H9 (cell line): ENCODE measurements at regions not wholly inside any gene's neighbourhood (a gene's known extent, or its start where the extent isn't known, plus 50 kb on each side); places are given as distances from the start of the nearest gene placed in this dataset.

Source experiments
- DNase-seq: peaks from one replicate; pipeline ENCODE4 v3.0.0-alpha.2; 2017
- H2AFZ ChIP-seq: one replicate; pipeline ENCODE4 v1.6.1; 2013; ENCODE audit warnings: mild to moderate bottlenecking, low read length, control low read depth, moderate library complexity
- H2AK5ac ChIP-seq: 2 replicates; pipeline ENCODE4 v1.6.1; 2013; ENCODE audit warnings: low read length, control low read depth, mixed read lengths; ENCODE audit not compliant: insufficient read length
- H2BK120ac ChIP-seq: one replicate; pipeline ENCODE4 v1.6.1; 2013; ENCODE audit warnings: low read depth, mild to moderate bottlenecking, low read length, control low read depth, inconsistent platforms; ENCODE audit not compliant: poor library complexity, severe bottlenecking
- H2BK12ac ChIP-seq: 2 replicates; pipeline ENCODE4 v1.6.1; 2013; ENCODE audit warnings: low read length, control low read depth, mixed read lengths, low read depth; ENCODE audit not compliant: insufficient read length
- H2BK15ac ChIP-seq: 2 replicates; pipeline ENCODE4 v1.6.1; 2013; ENCODE audit warnings: low read depth, low read length, control low read depth
- H2BK20ac ChIP-seq: one replicate; pipeline ENCODE4 v1.6.1; 2013; ENCODE audit warnings: low read depth, mild to moderate bottlenecking, low read length, control low read depth, inconsistent platforms; ENCODE audit not compliant: poor library complexity, severe bottlenecking
- H2BK5ac ChIP-seq: 2 replicates; pipeline ENCODE4 v1.6.1; 2013; ENCODE audit warnings: low read length, control low read depth, mixed read lengths; ENCODE audit not compliant: insufficient read length
- H3K14ac ChIP-seq: 2 replicates; pipeline ENCODE4 v1.6.1; 2013; ENCODE audit warnings: low read length, control low read depth; ENCODE audit not compliant: insufficient read depth
- H3K18ac ChIP-seq: 2 replicates; pipeline ENCODE4 v1.6.1; 2013; ENCODE audit warnings: low read depth, mild to moderate bottlenecking, mixed read lengths, low read length, control low read depth; ENCODE audit not compliant: insufficient read length
- H3K23ac ChIP-seq: 2 replicates; pipeline ENCODE4 v1.6.1; 2013; ENCODE audit warnings: low read length, control low read depth, mixed read lengths, low read depth; ENCODE audit not compliant: insufficient read length
- H3K23me2 ChIP-seq: 2 replicates; pipeline ENCODE4 v1.6.1; 2013; ENCODE audit warnings: low read depth, mild to moderate bottlenecking, mixed read lengths, low read length, control low read depth; ENCODE audit not compliant: insufficient read length, poor library complexity, severe bottlenecking
- H3K27ac ChIP-seq: 2 replicates; pipeline ENCODE4 v1.5.1; 2013; ENCODE audit warnings: low read length, control low read depth, mixed read lengths, low read depth; ENCODE audit not compliant: insufficient read length
- H3K27me3 ChIP-seq: 2 replicates; pipeline ENCODE4 v1.6.1; 2013; ENCODE audit warnings: low read length, control low read depth, inconsistent platforms; ENCODE audit not compliant: insufficient read depth
- H3K4ac ChIP-seq: 2 replicates; pipeline ENCODE4 v1.6.1; 2013; ENCODE audit warnings: low read depth, mild to moderate bottlenecking, control low read depth, inconsistent platforms, low read length, moderate library complexity
- H3K4me1 ChIP-seq: 2 replicates; pipeline ENCODE4 v1.6.1; 2013; ENCODE audit warnings: low read length, control low read depth, inconsistent platforms; ENCODE audit not compliant: insufficient read depth
- H3K4me2 ChIP-seq: 2 replicates; pipeline ENCODE4 v1.6.1; 2013; ENCODE audit warnings: low read length, control low read depth, mixed read lengths; ENCODE audit not compliant: insufficient read length, insufficient read depth
- H3K56ac ChIP-seq: 2 replicates; pipeline ENCODE4 v1.6.1; 2013; ENCODE audit warnings: low read depth, mild to moderate bottlenecking, mixed read lengths, low read length, control low read depth; ENCODE audit not compliant: insufficient read length
- H3K79me1 ChIP-seq: 2 replicates; pipeline ENCODE4 v1.6.1; 2013; ENCODE audit warnings: low read depth, mild to moderate bottlenecking, moderate library complexity, low read length, control low read depth, inconsistent platforms; ENCODE audit not compliant: insufficient read depth, poor library complexity, severe bottlenecking
- H3K79me2 ChIP-seq: 2 replicates; pipeline ENCODE4 v1.6.1; 2013; ENCODE audit warnings: low read length, control low read depth, inconsistent platforms; ENCODE audit not compliant: insufficient read depth
- H3K9ac ChIP-seq: 2 replicates; pipeline ENCODE4 v1.6.1; 2013; ENCODE audit warnings: low read length, control low read depth, mixed read lengths; ENCODE audit not compliant: insufficient read length; ENCODE audit errors: extremely low read depth
- H3K9me3 ChIP-seq: one replicate; pipeline ENCODE4 v1.6.1; 2013; ENCODE audit warnings: low read depth, low read length, inconsistent platforms; ENCODE audit not compliant: control insufficient read depth
- H3T11ph ChIP-seq: one replicate; pipeline ENCODE4 v1.6.1; 2013; ENCODE audit warnings: mild to moderate bottlenecking, low read length, control low read depth, inconsistent platforms
- H4K20me1 ChIP-seq: one replicate; pipeline ENCODE4 v1.6.1; 2013; ENCODE audit not compliant: control insufficient read depth, insufficient read length, insufficient read depth
- H4K5ac ChIP-seq: 2 replicates; pipeline ENCODE4 v1.6.1; 2013; ENCODE audit warnings: low read depth, mild to moderate bottlenecking, mixed read lengths, low read length, control low read depth; ENCODE audit not compliant: insufficient read length
- H4K8ac ChIP-seq: replicated peaks from 2 replicates; pipeline ENCODE4 v1.6.1; 2013; ENCODE audit warnings: low read length, control low read depth, mixed read lengths, low read depth; ENCODE audit not compliant: insufficient read length
- H4K91ac ChIP-seq: 2 replicates; pipeline ENCODE4 v1.6.1; 2013; ENCODE audit warnings: low read depth, mild to moderate bottlenecking, moderate library complexity, mixed read lengths, low read length, control low read depth; ENCODE audit not compliant: insufficient read length
- H3K27ac Mint-ChIP-seq, 3 experiments: 2 replicates in 2 of 3; 3 replicates in 1 of 3; pipeline ENCODE4 v1.8.0; 2020 to 2021; ENCODE audit warnings: mixed read lengths in 3 of 3, mild to moderate bottlenecking in 1 of 3, moderate library complexity in 1 of 3
- H3K27me3 Mint-ChIP-seq: 2 replicates; pipeline ENCODE4 v1.8.0; 2021; ENCODE audit warnings: low read depth, mild to moderate bottlenecking, moderate library complexity, mixed read lengths
- H3K36me3 Mint-ChIP-seq, 3 experiments: 2 replicates in 2 of 3; 3 replicates in 1 of 3; pipeline ENCODE4 v1.8.0; 2020 to 2021; ENCODE audit warnings: low read depth in 3 of 3, mixed read lengths in 3 of 3; ENCODE audit not compliant: insufficient read depth in 1 of 3
- H3K4me1 Mint-ChIP-seq, 2 experiments: 2 replicates each; pipeline ENCODE4 v1.8.0; 2020; ENCODE audit warnings: mixed read lengths in 2 of 2
- H3K4me3 Mint-ChIP-seq, 2 experiments: 2 replicates in 1 of 2; 3 replicates in 1 of 2; pipeline ENCODE4 v1.8.0; 2020 to 2021; ENCODE audit warnings: mild to moderate bottlenecking in 2 of 2, mixed read lengths in 2 of 2, moderate library complexity in 1 of 2
- H3K9me3 Mint-ChIP-seq, 2 experiments: 2 replicates in 1 of 2; 3 replicates in 1 of 2; pipeline ENCODE4 v1.8.0; 2020; ENCODE audit warnings: mild to moderate bottlenecking in 2 of 2, mixed read lengths in 2 of 2, moderate library complexity in 1 of 2
- WGBS: extraction: QIAGEN DNeasy Blood & Tissue Kit; methylation state at CpG from one replicate; pipeline ENCODE4 v1.1.7; 2013; ENCODE audit warnings: missing lambda C conversion rate, low lambda C conversion rate, mixed read lengths; ENCODE audit not compliant: insufficient read length; ENCODE audit errors: extremely low coverage; 5-methylcytosine and 5-hydroxymethylcytosine counted together
- TF ChIP-seq, protein P1 (sequence below): fragments of 200-600 bp; sonication (generic); conservative IDR thresholded peaks from 3 replicates; pipeline ENCODE4 v1.8.0; 2021; ENCODE audit warnings: antibody characterized with exemption, mild to moderate bottlenecking

DNA sequence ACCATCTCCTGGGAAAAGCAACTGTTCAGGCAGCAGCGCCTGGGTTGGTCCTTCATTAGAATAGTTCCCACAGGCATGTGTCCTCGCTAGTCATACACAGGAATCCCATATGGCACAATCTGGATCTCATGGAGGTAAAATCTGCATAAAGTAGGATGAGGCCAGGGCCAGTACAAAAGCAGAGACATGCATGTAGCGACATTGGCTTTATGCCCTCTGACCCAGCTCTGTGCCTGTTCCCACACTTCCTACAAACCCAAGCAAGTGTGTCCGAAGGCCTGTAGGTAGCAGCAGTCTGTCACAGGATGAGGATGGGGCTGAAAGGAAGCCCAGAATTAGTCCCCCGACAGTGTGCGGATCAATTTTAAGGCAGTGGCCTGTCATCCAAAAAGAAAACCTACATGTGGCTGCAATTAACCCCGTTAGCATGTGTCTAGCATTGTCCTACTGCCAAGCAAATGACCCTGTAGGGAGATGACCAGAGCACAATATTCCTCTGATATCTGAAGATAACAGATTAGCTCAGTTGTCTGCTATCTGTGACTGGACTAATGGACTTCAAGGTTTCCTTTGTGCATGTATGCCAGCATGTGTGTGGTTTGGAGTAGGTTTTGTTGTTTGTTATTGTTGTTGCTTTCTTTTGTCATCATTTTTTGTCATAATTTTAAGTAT is 178.8 kb downstream of the TMEM161B start:
- no peak overlapping the region for H3K4me3 Mint-ChIP-seq
- H4K20me1 ChIP-seq = no peaks in the 10 kb centered on the region
- no peak overlapping the region for H4K5ac ChIP-seq
- no peak overlapping the region for H2AFZ ChIP-seq
- no peaks in the 10 kb centered on the region for H3K79me2 ChIP-seq
- H3K27me3 ChIP-seq = no peaks in the 10 kb centered on the region
- H2BK12ac ChIP-seq = no peak overlapping the region
- H2BK120ac ChIP-seq = no peak overlapping the region
- no peak overlapping the region for H3K23ac ChIP-seq
- no peak overlapping the region for H3K56ac ChIP-seq
- no CpG with 5 or more reads among the region's 7 CpGs for WGBS
- H3K36me3 Mint-ChIP-seq = no peaks in the 10 kb centered on the region
- H3K23me2 ChIP-seq = no peaks in the 10 kb centered on the region
- H2BK20ac ChIP-seq = no peak overlapping the region
- H3K4ac ChIP-seq = no peak overlapping the region
- DNase-seq = peak; percentile 36
- no peak overlapping the region for H2BK5ac ChIP-seq
- no peak overlapping the region for H3T11ph ChIP-seq
- H3K14ac ChIP-seq = no peak overlapping the region
- H3K4me1 Mint-ChIP-seq = peaks cover 21 to 30% of the 10 kb centered on the region in 2 experiments
- no peak overlapping the region for H3K27ac ChIP-seq
- H4K91ac ChIP-seq = no peak overlapping the region
- H3K9me3 ChIP-seq = no peaks in the 10 kb centered on the region
- H3K9me3 Mint-ChIP-seq = no peaks in the 10 kb centered on the region
- H3K4me2 ChIP-seq = no peak overlapping the region
- no peak overlapping the region for H2BK15ac ChIP-seq
- no peaks in the 10 kb centered on the region for H3K79me1 ChIP-seq
- H3K4me1 ChIP-seq = peaks cover 10% of the 10 kb centered on the region; the same call in 1 of the 2 replicates
- H3K27ac Mint-ChIP-seq = 0 out of 7 replicates have a peak overlapping the region, but pooled peaks of 1 of the 3 experiments have one; percentile 27
- H3K9ac ChIP-seq = no peak overlapping the region
- H3K27me3 Mint-ChIP-seq = no peaks in the 10 kb centered on the region
- TF ChIP-seq, protein P1, sequence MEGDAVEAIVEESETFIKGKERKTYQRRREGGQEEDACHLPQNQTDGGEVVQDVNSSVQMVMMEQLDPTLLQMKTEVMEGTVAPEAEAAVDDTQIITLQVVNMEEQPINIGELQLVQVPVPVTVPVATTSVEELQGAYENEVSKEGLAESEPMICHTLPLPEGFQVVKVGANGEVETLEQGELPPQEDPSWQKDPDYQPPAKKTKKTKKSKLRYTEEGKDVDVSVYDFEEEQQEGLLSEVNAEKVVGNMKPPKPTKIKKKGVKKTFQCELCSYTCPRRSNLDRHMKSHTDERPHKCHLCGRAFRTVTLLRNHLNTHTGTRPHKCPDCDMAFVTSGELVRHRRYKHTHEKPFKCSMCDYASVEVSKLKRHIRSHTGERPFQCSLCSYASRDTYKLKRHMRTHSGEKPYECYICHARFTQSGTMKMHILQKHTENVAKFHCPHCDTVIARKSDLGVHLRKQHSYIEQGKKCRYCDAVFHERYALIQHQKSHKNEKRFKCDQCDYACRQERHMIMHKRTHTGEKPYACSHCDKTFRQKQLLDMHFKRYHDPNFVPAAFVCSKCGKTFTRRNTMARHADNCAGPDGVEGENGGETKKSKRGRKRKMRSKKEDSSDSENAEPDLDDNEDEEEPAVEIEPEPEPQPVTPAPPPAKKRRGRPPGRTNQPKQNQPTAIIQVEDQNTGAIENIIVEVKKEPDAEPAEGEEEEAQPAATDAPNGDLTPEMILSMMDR = no peak
- no peak overlapping the region for H4K8ac ChIP-seq
- no peak overlapping the region for H2AK5ac ChIP-seq
- no peak overlapping the region for H3K18ac ChIP-seq
